DND-41 (cell line): ENCODE measurements at regions not wholly inside any gene's neighbourhood (a gene's known extent, or its start where the extent isn't known, plus 50 kb on each side); places are given as distances from the start of the nearest gene placed in this dataset.

Source experiments
- EZH2 ChIP-seq: IDR thresholded peaks from 3 replicates; pipeline ENCODE4 v1.6.1; 2012; ENCODE audit warnings: borderline replicate concordance, low read depth, mild to moderate bottlenecking, moderate library complexity, low read length, inconsistent platforms; ENCODE audit not compliant: severe bottlenecking
- TF ChIP-seq, protein P1 (sequence below): IDR thresholded peaks from 2 replicates; pipeline ENCODE4 v1.5.1; 2012; ENCODE audit warnings: borderline replicate concordance, low read length, moderate library complexity, mild to moderate bottlenecking; ENCODE audit not compliant: poor library complexity, severe bottlenecking; ENCODE audit errors: extremely low read depth

DNA sequence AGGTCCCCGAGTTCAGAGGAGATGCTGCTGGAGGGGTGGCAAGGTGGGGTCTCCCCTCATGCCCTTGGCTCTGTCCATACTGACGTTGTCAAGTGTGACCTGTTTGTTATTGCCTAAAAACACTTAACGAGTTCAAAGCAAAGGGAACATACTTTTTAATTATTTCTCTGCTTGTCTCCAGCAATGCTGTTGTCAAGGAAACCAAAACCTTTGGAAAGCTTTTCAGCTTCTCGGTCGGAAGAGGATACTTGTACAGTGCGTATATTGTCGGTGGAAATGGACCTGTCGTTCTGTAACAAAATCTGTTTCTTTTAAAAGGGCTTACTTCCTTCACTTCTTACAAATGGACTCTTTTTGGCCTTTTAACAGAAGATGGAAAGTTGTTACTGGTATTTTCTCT lies 73.9 kb downstream of the SLC25A47 start:
- TF ChIP-seq, protein P1, sequence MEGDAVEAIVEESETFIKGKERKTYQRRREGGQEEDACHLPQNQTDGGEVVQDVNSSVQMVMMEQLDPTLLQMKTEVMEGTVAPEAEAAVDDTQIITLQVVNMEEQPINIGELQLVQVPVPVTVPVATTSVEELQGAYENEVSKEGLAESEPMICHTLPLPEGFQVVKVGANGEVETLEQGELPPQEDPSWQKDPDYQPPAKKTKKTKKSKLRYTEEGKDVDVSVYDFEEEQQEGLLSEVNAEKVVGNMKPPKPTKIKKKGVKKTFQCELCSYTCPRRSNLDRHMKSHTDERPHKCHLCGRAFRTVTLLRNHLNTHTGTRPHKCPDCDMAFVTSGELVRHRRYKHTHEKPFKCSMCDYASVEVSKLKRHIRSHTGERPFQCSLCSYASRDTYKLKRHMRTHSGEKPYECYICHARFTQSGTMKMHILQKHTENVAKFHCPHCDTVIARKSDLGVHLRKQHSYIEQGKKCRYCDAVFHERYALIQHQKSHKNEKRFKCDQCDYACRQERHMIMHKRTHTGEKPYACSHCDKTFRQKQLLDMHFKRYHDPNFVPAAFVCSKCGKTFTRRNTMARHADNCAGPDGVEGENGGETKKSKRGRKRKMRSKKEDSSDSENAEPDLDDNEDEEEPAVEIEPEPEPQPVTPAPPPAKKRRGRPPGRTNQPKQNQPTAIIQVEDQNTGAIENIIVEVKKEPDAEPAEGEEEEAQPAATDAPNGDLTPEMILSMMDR = no peak
- TF ChIP-seq EZH2 = no peak
